ELF-1 (cell line): ENCODE measurements at regions not wholly inside any gene's neighbourhood (a gene's known extent, or its start where the extent isn't known, plus 50 kb on each side); places are given as distances from the start of the nearest gene placed in this dataset.
"Not testable (repeated sequence)": the region's sequence is repeated elsewhere in the genome, so short reads cannot be mapped to it uniquely, and the experiment has no call there.

Experiments
- DNase-seq: peaks from one replicate; pipeline ENCODE4 v3.0.0-alpha.2; 2016; ENCODE audit warnings: low read depth, low spot score

- DNase-seq: no peak
These were observed 1099.0 kb upstream of the SLC39A10 start for GRCh38 chr2:194557993-194558392.

GRCh38 chr2:194556629-194557028, 1100.4 kb upstream of the SLC39A10 start:
- no peak for DNase-seq

DNA sequence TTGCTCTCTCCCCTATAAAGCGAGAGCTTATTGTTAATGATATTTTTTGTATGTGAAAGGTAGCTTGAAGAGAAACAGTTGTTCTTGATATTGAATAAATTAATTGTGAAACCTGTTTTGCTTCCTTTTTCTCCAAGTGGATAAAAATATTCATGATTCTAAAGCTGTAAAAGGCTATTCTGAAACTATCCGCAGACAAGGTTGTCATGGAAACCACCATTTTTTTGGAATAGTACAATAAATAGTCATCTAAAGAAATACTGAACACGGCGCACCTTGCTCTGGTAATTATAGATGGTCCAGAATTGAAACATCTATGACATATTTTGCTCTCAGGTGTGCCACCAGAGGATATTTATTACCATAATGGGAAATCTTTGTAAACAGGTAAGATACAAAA, 1103.0 kb upstream of the SLC39A10 start:
- DNase-seq: no peak

GRCh38 chr2:194550702-194551101, 1106.3 kb upstream of the SLC39A10 start:
- DNase-seq: no peak

- DNase-seq: no peak
These were observed 1107.6 kb upstream of the SLC39A10 start for GRCh38 chr2:194549387-194549786.

- no peak for DNase-seq
These were observed 1111.0 kb upstream of the SLC39A10 start for GRCh38 chr2:194545978-194546377.

DNA sequence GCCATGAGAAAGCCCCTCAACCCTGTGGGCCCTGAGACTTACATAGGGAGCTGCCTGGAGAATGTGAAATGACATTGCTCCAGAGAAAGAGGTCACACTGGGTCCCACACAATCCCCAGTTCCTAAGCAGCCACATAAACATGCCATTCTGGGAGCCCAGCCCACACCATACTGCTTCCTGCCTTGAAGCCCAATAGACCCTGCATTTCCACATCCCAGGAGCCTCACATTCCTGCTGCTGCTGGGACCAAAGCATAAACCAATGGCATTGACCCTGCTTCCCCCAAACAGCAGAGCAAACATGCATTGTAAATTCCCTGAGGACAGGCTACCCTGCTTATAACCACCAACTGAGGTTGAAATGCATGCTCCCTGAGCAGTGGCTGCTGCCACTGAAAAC, 1117.6 kb upstream of the SLC39A10 start:
- no peak for DNase-seq

DNA sequence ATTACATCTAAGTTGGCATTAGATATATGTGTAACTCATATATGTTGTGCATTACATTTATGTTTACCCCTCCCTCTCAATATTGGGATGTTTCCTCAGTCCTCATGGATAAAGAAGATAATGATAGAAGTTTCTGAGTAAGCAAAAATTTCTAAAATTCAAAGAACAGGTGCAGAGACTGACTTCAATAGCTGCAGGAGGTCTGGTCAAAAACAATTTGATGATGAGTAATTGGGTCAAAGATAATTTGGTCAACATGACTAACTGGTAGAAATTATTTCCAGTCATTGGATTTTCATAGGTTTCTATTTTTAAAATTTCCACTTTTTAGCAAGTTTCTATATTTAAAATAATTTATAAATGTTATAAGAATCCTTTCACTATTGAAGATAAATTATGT, 1130.9 kb upstream of the SLC39A10 start:
- no peak for DNase-seq

DNA sequence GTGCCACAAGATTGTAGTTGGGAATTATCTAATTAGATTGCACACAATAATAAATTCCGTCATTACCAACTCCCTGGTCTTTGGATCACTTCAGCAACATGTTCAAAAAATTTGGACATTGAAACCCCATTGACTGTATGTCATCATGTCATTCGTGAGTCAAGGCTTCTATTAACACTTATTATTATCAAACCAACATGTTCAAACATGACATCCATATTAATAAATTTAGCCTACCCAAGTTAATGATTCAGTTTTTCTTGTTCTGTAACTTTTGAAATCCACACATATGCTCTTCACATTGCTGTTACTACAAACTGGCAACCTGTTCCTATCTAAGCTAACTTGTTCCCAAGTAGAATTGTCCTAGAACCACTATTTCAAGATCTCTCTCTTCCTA, 1142.7 kb upstream of the SLC39A10 start:
- DNase-seq: no peak

GRCh38 chr2:194511070-194511469, 1146.0 kb upstream of the SLC39A10 start:
- not testable (repeated sequence) for DNase-seq

DNA sequence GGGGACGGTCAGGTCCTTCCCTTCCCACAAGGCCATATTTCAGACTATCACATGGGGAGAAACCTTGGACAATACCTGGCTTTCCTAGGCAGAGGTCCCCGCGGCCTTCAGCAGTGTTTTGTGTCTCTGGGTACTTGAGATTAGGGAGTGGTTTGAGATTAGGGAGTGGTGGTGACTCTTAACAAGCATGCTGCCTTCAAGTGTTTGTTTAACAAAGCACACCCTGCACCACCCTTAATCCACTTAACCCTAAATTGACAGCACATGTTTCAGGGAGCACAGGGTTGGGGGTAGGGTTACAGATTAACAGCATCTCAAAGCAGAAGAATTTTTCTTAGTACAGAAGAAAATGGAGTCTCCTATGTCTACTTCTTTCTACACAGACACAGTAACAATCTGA, 1152.2 kb upstream of the SLC39A10 start:
- not testable (repeated sequence) for DNase-seq

DNA sequence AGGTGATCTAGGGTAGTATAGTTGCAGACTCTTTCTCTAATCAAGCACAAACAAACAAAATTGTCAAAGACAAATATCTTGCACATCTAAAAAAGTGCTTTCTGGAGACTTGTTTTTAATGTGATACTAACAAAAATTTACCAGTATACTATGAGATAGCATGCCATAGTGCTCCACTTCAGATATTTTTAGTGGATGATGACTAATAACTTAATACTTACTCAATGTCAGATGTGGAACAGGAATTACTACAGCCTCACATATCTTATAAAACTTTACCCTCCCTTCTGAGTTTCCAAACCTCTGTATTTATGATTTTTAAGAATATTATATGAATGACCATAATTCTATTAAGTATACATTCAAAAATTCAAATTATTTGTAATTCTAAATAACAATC, 1162.0 kb upstream of the SLC39A10 start:
- DNase-seq: no peak

- DNase-seq: no peak
These were observed 1162.6 kb upstream of the SLC39A10 start for GRCh38 chr2:194494401-194494800.

- DNase-seq: no peak
These were observed 1165.5 kb upstream of the SLC39A10 start for GRCh38 chr2:194491409-194492115.

- DNase-seq: no peak
These were observed 1170.7 kb upstream of the SLC39A10 start for GRCh38 chr2:194486326-194486725.

DNA sequence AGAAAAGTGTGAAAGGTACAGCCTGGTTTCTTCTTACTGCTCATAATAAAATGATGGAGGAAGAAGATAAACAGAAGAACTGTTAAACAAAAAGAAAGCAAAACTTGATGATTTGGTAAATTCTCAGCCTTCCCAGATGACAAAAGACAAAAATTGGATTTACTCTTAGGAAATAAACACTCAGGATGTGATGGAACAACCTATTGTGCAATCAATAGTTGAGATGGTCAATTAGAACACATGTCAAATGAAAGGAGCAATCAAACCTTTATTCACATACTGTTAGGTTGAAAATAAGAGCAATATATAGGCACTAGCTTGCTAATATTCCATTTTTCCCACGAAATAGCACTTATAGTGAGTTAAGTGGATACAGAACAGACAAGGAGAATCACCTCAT, 1174.0 kb upstream of the SLC39A10 start:
- DNase-seq: no peak

DNA sequence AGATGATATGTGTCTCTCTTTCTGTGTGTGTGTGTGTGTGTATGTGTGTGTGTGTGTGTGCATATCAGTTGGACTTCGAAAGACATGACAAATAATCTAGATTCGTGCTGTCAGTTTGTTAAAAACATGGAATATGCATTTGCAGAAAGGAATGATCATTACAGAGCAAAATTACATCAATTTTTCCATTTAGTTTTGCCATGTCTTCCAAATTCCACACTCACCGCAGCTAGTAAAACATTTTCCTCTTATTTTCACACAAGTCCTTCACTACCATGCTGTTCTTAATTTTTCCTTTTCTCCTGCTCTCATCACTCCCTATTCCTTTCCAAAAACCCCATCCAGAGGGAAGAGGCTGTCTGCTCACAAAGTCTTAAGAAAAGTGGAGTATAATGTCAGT, 1191.4 kb upstream of the SLC39A10 start:
- no peak for DNase-seq

DNA sequence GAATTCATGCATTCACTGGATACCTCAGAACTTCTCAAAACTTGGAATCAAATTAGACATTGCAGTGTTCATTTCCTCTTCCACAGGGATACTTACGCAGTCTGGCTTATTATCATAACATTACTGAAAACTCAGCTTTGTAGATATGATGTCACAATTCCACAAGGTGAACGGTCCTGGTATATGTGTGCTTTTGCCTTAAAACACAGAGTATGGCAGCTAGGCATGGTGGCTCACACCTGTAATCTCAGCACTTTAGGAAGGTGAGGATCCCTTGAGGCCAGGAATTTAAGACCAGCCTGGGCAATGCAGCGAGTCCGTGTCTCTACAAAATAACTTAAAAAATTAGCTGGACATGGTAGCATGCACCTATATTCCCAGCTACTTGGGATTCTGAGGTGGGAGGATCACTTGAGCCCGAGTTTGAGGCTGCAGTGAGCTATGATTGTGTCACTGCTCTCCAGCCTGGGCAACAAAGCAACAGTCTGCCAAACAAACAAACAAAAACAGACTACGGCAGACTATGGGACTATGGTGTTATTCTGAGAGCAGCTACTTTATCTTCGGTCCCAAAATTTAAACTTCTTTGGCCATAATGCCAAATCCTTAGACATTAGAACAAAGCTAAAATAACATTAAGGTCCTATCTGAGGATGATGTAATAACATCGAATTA, 1191.9 kb upstream of the SLC39A10 start:
- DNase-seq: no peak

DNA sequence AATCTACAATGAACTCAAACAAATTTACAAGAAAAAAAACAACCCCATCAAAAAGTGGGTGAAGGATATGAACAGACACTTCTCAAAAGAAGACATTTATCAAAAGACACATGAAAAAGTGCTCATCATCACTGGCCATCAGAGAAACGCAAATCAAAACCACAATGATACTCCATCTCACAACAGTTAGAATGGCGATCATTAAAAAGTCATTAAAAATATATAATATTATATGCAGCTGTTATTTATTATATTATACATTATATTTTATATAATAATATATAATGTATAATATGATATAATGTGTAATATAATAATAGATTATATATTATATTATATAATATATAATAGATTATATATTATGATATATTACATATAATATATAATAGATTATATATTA, 1194.1 kb upstream of the SLC39A10 start:
- not testable (repeated sequence) for DNase-seq

DNA sequence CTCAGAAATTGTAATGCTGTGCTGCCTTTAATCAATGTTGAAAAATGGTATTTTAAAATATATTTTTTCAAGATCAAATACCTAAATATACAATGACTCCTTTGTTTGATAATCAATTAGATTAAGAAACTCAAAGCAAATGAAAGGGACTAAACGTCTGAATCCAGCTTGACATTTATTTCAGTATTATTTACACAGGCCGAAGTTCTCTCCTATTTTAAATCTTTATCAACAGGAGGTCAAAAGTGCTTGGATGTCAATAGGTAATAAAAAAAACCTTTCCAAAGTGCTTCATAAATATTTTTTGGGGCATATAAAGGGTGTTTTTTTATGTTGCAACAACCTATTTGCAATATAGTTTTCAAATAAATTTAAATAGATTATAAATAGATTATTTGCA, 1201.7 kb upstream of the SLC39A10 start:
- DNase-seq: no peak

- DNase-seq: no peak
These were observed 1204.5 kb upstream of the SLC39A10 start for GRCh38 chr2:194452504-194452903.

- DNase-seq: no peak
These were observed 1211.8 kb upstream of the SLC39A10 start for GRCh38 chr2:194445226-194445625.

DNA sequence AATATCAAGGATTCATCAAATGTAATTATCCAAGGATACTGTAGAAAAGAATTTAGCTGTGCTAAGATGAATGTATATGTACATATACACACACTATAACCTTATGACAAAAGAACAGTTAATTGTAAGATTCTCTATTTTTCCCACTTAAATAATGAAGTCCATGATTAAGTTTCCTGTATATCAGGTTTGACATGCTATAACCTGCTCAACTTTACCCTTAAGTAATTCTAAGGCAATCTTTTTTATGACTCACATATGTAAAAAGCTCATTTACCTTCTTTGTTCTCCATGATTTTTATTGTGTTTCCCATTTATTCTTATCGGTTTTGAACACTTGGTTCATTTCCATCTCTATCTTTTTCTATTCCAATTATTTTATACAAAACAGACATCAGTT, 1213.1 kb upstream of the SLC39A10 start:
- DNase-seq: no peak
